K562 (cell line): ENCODE measurements at regions not wholly inside any gene's neighbourhood (a gene's known extent, or its start where the extent isn't known, plus 50 kb on each side); places are given as distances from the start of the nearest gene placed in this dataset.

Source experiments
- ATAC-seq: fragments of 200-7000 bp; cut with Tn5 transposase; 3 replicates; pipeline ENCODE4 v1.9.1; 2020; ENCODE audit warnings: moderate library complexity
- BruUV-seq: library from RNA; stranded (reverse); fragments of 400-500 nt; replicated peaks from 2 replicates; lab custom pipeline; 2021; lab: Mats Ljungman, UMichigan
- CTCF ChIA-PET: fragments of 300-600 bp; formaldehyde crosslinking; extraction: SDS; loops from one replicate; lab custom pipeline; 2021; ENCODE audit warnings: low intra/inter-chr PET ratio; lab: Yijun Ruan, JAX
- POLR2A ChIA-PET: fragments of 300-600, 350-650 bp; sonication (Branson Sonifier 250); formaldehyde crosslinking; extraction: SDS; loops from one replicate; lab custom pipeline; 2021; ENCODE audit warnings: antibody characterized with exemption, inconsistent platforms; lab: Yijun Ruan, JAX
- DNase-seq, 4 experiments: peaks; one replicate each; pipeline versions ENCODE4 v3.0.0 to v3.0.0-alpha.2; 2011 to 2018; ENCODE audit warnings: low spot score in 3 of 4, mixed read lengths in 3 of 4; ENCODE audit errors: extremely low read depth in 1 of 4
- FAIRE-seq: peaks from 2 replicates; lab custom pipeline; 2011; peaks lifted over from hg19 to GRCh38; lab: Jason Lieb, UNC
- H2AFZ ChIP-seq: 2 replicates; pipeline ENCODE4 v1.6.0; 2011; ENCODE audit warnings: low read depth, low read length, control low read depth, inconsistent platforms
- H3K27ac ChIP-seq: fragments of 200-600 bp; 3 replicates; pipeline ENCODE4 v1.8.0; 2011; ENCODE audit warnings: low read depth, mild to moderate bottlenecking, control low read depth, inconsistent platforms, low read length, moderate library complexity, mixed read lengths; ENCODE audit errors: extremely low read depth
- H3K27me3 ChIP-seq, 2 experiments: fragments of 300-600 bp in 1 of 2; 2 replicates in 1 of 2; 3 replicates in 1 of 2; pipeline versions ENCODE4 v1.6.0 to v1.8.0; 2011; ENCODE audit warnings: inconsistent platforms in 2 of 2, low read length in 2 of 2, mild to moderate bottlenecking in 1 of 2, mixed read lengths in 1 of 2, moderate library complexity in 1 of 2; ENCODE audit not compliant: control insufficient read depth in 2 of 2, insufficient read depth in 2 of 2
- H3K36me3 ChIP-seq: fragments of 300-600 bp; 3 replicates; pipeline ENCODE4 v1.8.0; 2011; ENCODE audit warnings: mild to moderate bottlenecking, low read length, inconsistent platforms; ENCODE audit not compliant: control insufficient read depth, insufficient read depth
- H3K4me1 ChIP-seq, 2 experiments: fragments of 200-600 bp in 1 of 2; replicated peaks in 1 of 2; 2 replicates in 1 of 2; 3 replicates in 1 of 2; pipeline versions ENCODE4 v1.5.1 to v1.8.0; 2011; ENCODE audit warnings: inconsistent platforms in 2 of 2, low read length in 2 of 2, mild to moderate bottlenecking in 1 of 2, mixed read lengths in 1 of 2, moderate library complexity in 1 of 2; ENCODE audit not compliant: control insufficient read depth in 2 of 2, insufficient read depth in 2 of 2
- H3K4me2 ChIP-seq: 2 replicates; pipeline ENCODE4 v1.6.1; 2011; ENCODE audit warnings: low read length, control low read depth, inconsistent platforms, mixed read lengths; ENCODE audit not compliant: insufficient read depth
- H3K4me3 ChIP-seq: fragments of 200-600 bp; sonication (generic), shearing (Covaris generic); 2 replicates; pipeline ENCODE4 v1.5.1; 2016; ENCODE audit warnings: control low read depth, inconsistent platforms
- H3K79me2 ChIP-seq: fragments of 200-600 bp; 3 replicates; pipeline ENCODE4 v1.8.0; 2011; ENCODE audit warnings: low read length, inconsistent platforms; ENCODE audit not compliant: control insufficient read depth, insufficient read depth
- H3K9ac ChIP-seq, 2 experiments: 2 replicates each; pipeline versions ENCODE4 v1.6.0 to v1.6.1; 2011; ENCODE audit warnings: low read depth in 2 of 2, low read length in 2 of 2, control low read depth in 1 of 2, inconsistent platforms in 1 of 2, mild to moderate bottlenecking in 1 of 2, mixed read lengths in 1 of 2; ENCODE audit not compliant: insufficient read depth in 1 of 2
- H3K9me1 ChIP-seq: one replicate; pipeline ENCODE4 v1.6.0; 2011; ENCODE audit warnings: inconsistent platforms, mild to moderate bottlenecking, low read length, moderate library complexity; ENCODE audit not compliant: control insufficient read depth, insufficient read depth
- H3K9me3 ChIP-seq: replicated peaks from 2 replicates; pipeline ENCODE4 v1.5.1; 2011; ENCODE audit warnings: low read depth, low read length, inconsistent platforms; ENCODE audit not compliant: control insufficient read depth, insufficient read depth
- H4K20me1 ChIP-seq: replicated peaks from 2 replicates; pipeline ENCODE4 v1.6.1; 2011; ENCODE audit warnings: low read length, inconsistent platforms, mixed read lengths; ENCODE audit not compliant: control insufficient read depth, insufficient read depth
- ARHGAP35 ChIP-seq: fragments of 450-650 bp; IDR thresholded peaks from 2 replicates; pipeline ENCODE4 v1.6.1; 2018; ENCODE audit not compliant: partially characterized antibody
- PATZ1 ChIP-seq: fragments of 250-450 bp; sonication (Bioruptor Pico); IDR thresholded peaks from 2 replicates; pipeline ENCODE4 v1.5.0; 2020; ENCODE audit warnings: mild to moderate bottlenecking, borderline replicate concordance
- RFX5 ChIP-seq: IDR thresholded peaks from 2 replicates; pipeline ENCODE4 v1.6.1; 2011; ENCODE audit warnings: low read depth, mild to moderate bottlenecking, improper control_type of control experiment, low read length
- SAFB ChIP-seq: fragments of 200-400 bp; formaldehyde crosslinking; IDR thresholded peaks from 2 replicates; pipeline ENCODE4 v1.6.1; 2017; ENCODE audit warnings: low read depth, low read length, borderline replicate concordance
- ZNF146 ChIP-seq: IDR thresholded peaks from one replicate; pipeline ENCODE4 v1.6.1; 2018; ENCODE audit warnings: missing compliant biosample characterization; ENCODE audit not compliant: unreplicated experiment
- ZNF445 ChIP-seq: fragments of 250-450 bp; sonication (Bioruptor Pico); IDR thresholded peaks from 2 replicates; pipeline ENCODE4 v1.4.0; 2020; ENCODE audit warnings: low read depth, mild to moderate bottlenecking, moderate library complexity
- WGBS: fragments of 100-300 bp; shearing (Covaris generic); methylation state at CpG from one replicate; pipeline ENCODE4 v1.1.6; 2016; ENCODE audit warnings: low coverage, mixed read lengths; ENCODE audit not compliant: insufficient coverage; ENCODE audit errors: missing lambda C conversion rate; 5-methylcytosine and 5-hydroxymethylcytosine counted together
- in situ Hi-C: fragments of 300-500 bp; cut with MboI; formaldehyde crosslinking; loops from 4 replicates; pipeline ENCODE4 v1.15.0; 2018; ENCODE audit warnings: inconsistent platforms, mixed read lengths
- intact Hi-C: fragments of 100-400 bp; cut with micrococcal nuclease; formaldehyde crosslinking; loops from 2 replicates; pipeline ENCODE4 v1.14.2; 2022
- TF ChIP-seq, protein P1 (sequence below): sonication (generic); formaldehyde crosslinking; IDR thresholded peaks from 2 replicates; pipeline ENCODE4 v1.8.1; 2022; ENCODE audit warnings: missing genetic modification reagents

DNA sequence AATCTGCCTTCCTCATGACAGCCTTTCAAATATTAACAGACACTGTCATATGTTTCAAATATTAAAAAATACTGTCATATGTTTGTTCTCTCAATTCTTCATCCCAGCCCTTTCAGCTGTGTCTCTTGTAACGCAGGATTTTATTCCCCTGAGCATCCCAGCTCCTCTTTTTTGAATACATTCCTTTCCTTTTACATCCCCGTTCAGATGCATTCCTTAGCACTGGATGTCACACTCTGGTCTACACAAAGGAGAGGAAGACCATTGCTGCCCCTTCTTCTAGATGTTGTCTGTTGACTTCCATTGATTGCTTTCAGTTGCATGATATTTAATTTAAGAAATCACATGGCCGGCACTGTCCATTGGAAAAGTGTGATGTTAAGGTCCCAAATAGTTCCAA lies 117.4 kb upstream of the PAXBP1 start:
- intact Hi-C loops: no loop called here

More for the DNA sequence above, 117.4 kb upstream of the PAXBP1 start:
- TF ChIP-seq SAFB (no peak), ZNF445 (no peak), ZNF146 (no peak), RFX5 (no peak), ARHGAP35 (no peak), PATZ1 (CRISPR knock-in tag) (no peak)
- TF ChIP-seq, protein P1, sequence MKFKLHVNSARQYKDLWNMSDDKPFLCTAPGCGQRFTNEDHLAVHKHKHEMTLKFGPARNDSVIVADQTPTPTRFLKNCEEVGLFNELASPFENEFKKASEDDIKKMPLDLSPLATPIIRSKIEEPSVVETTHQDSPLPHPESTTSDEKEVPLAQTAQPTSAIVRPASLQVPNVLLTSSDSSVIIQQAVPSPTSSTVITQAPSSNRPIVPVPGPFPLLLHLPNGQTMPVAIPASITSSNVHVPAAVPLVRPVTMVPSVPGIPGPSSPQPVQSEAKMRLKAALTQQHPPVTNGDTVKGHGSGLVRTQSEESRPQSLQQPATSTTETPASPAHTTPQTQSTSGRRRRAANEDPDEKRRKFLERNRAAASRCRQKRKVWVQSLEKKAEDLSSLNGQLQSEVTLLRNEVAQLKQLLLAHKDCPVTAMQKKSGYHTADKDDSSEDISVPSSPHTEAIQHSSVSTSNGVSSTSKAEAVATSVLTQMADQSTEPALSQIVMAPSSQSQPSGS: no peak
- Histone ChIP-seq H4K20me1 (no peaks in the 10 kb centered on the region), H3K36me3 (no peaks in the 10 kb centered on the region), H3K27ac (no peak overlapping the region), H3K9ac (no peak overlapping the region), H3K4me1 (no peaks in the 10 kb centered on the region), H2AFZ (no peak overlapping the region), H3K79me2 (no peaks in the 10 kb centered on the region), H3K4me2 (no peak overlapping the region), H3K9me3 (no peaks in the 10 kb centered on the region), H3K9me1 (no peaks in the 10 kb centered on the region), H3K27me3 (peaks cover 9 to 21% of the 10 kb centered on the region in 2 experiments; a peak in 4 of 5 replicates), H3K4me3 (no peak overlapping the region)
- 2% methylated on average over 3 of the region's 3 CpGs for WGBS
- in situ Hi-C loops: no loop called here
- no peak for ATAC-seq
- CTCF ChIA-PET: no interaction called here
- POLR2A ChIA-PET: no interaction called here
- no peak for DNase-seq
- no peak for FAIRE-seq
- BruUV-seq: no TSS peak
